Epithelial cell of esophagus (primary cell): ENCODE measurements at regions not wholly inside any gene's neighbourhood (a gene's known extent, or its start where the extent isn't known, plus 50 kb on each side); places are given as distances from the start of the nearest gene placed in this dataset.
A peak's percentile ranks its signal among the peaks of the same experiment; 100 is the strongest.

Source experiments
- DNase-seq: peaks from one replicate; pipeline ENCODE4 v3.0.0; 2010; ENCODE audit warnings: low read depth
- H3K4me3 ChIP-seq: 2 replicates; pipeline ENCODE4 v1.5.1; 2011; ENCODE audit warnings: mild to moderate bottlenecking, low read length, control low read depth
- CTCF ChIP-seq: IDR thresholded peaks from 2 replicates; pipeline ENCODE4 v1.5.1; 2011; ENCODE audit warnings: low read depth, mild to moderate bottlenecking, low read length, control low read depth, inconsistent platforms; ENCODE audit not compliant: insufficient read depth; ENCODE audit errors: missing control alignments

- H3K4me3 ChIP-seq = no peak overlapping the region
- peak; percentile 30 for DNase-seq
- TF ChIP-seq CTCF = no peak
Measured at GRCh38 chr5:61659221-61659696, 327.2 kb downstream of the ZSWIM6 start.

- DNase-seq = no peak
Measured at GRCh38 chr5:61662670-61663069, 330.6 kb downstream of the ZSWIM6 start.

GRCh38 chr5:61666064-61666621 lies 334.1 kb downstream of the ZSWIM6 start:
- no peak for TF ChIP-seq CTCF
- no peak for DNase-seq
- no peak overlapping the region for H3K4me3 ChIP-seq

More at GRCh38 chr5:61662670-61663069, 330.6 kb downstream of the ZSWIM6 start:
- no peak overlapping the region for H3K4me3 ChIP-seq
- no peak for TF ChIP-seq CTCF

GRCh38 chr5:61667525-61668218 lies 335.6 kb downstream of the ZSWIM6 start:
- DNase-seq = no peak
- no peak for TF ChIP-seq CTCF
- no peak overlapping the region for H3K4me3 ChIP-seq

GRCh38 chr5:61669531-61669930 lies 337.5 kb downstream of the ZSWIM6 start:
- no peak for DNase-seq
- no peak overlapping the region for H3K4me3 ChIP-seq
- no peak for TF ChIP-seq CTCF

GRCh38 chr5:61670941-61671340 lies 338.9 kb downstream of the ZSWIM6 start:
- no peak overlapping the region for H3K4me3 ChIP-seq
- DNase-seq = no peak
- TF ChIP-seq CTCF = no peak
